HepG2 (cell line): ENCODE measurements at regions not wholly inside any gene's neighbourhood (a gene's known extent, or its start where the extent isn't known, plus 50 kb on each side); places are given as distances from the start of the nearest gene placed in this dataset.

Source experiments
- ATAC-seq: fragments of 200-7000 bp; cut with Tn5 transposase; 3 replicates; pipeline ENCODE4 v1.9.1; 2020; ENCODE audit warnings: mild to moderate bottlenecking, moderate library complexity
- BruUV-seq: library from RNA; stranded (reverse); fragments of 400-500 nt; replicated peaks from 2 replicates; lab custom pipeline; 2021; lab: Mats Ljungman, UMichigan
- CTCF ChIA-PET: fragments of 300-600 bp; formaldehyde crosslinking; extraction: SDS; loops from one replicate; lab custom pipeline; 2021; ENCODE audit warnings: low total read pairs, inconsistent platforms, low intra/inter-chr PET ratio; lab: Yijun Ruan, JAX
- POLR2A ChIA-PET: fragments of 350-600 bp; sonication (Branson Sonifier 250); formaldehyde crosslinking; loops from one replicate; lab custom pipeline; 2020; ENCODE audit warnings: antibody characterized with exemption, inconsistent platforms; lab: Yijun Ruan, JAX
- DNase-seq: peaks from one replicate; pipeline ENCODE4 v3.0.0-alpha.2; 2015; ENCODE audit warnings: low spot score
- FAIRE-seq: peaks from 3 replicates; lab custom pipeline; 2011; peaks lifted over from hg19 to GRCh38; lab: Jason Lieb, UNC
- H2AFZ ChIP-seq: one replicate; pipeline ENCODE4 v1.6.1; 2011; ENCODE audit warnings: low read length, inconsistent platforms
- H3K27ac ChIP-seq: fragments of 300-600 bp; 3 replicates; pipeline ENCODE4 v1.8.0; 2011; ENCODE audit warnings: mixed run types, mild to moderate bottlenecking, mixed read lengths, low read length, inconsistent platforms; ENCODE audit not compliant: insufficient read depth; ENCODE audit errors: extremely low read length
- H3K27me3 ChIP-seq, 2 experiments: fragments of 200-600 bp in 1 of 2; 2 replicates in 1 of 2; 3 replicates in 1 of 2; pipeline versions ENCODE4 v1.6.0 to v1.8.0; 2011; ENCODE audit warnings: low read length in 2 of 2, mild to moderate bottlenecking in 2 of 2, moderate library complexity in 2 of 2, inconsistent platforms in 1 of 2; ENCODE audit not compliant: insufficient read depth in 2 of 2, control insufficient read depth in 1 of 2
- H3K36me3 ChIP-seq, 2 experiments: fragments of 200-600 bp in 1 of 2; replicated peaks in 1 of 2; 2 replicates in 1 of 2; 3 replicates in 1 of 2; pipeline versions ENCODE4 v1.5.1 to v1.8.0; 2011; ENCODE audit warnings: low read length in 2 of 2, inconsistent platforms in 1 of 2; ENCODE audit not compliant: insufficient read depth in 2 of 2, control insufficient read depth in 1 of 2
- H3K4me1 ChIP-seq: 2 replicates; pipeline ENCODE4 v1.5.1; 2012; ENCODE audit warnings: low read length, inconsistent platforms; ENCODE audit not compliant: insufficient read depth
- H3K4me2 ChIP-seq: 2 replicates; pipeline ENCODE4 v1.6.0; 2011; ENCODE audit warnings: low read depth, low read length, inconsistent platforms
- H3K4me3 ChIP-seq, 3 experiments: fragments of 200-600 bp in 1 of 3; sonication (generic), shearing (Covaris generic) in 1 of 3; replicated peaks in 1 of 3; 2 replicates each; pipeline ENCODE4 v1.5.1; 2011 to 2016; ENCODE audit warnings: low read length in 3 of 3, inconsistent platforms in 2 of 3, low read depth in 2 of 3, mild to moderate bottlenecking in 2 of 3, control low read depth in 1 of 3, mixed read lengths in 1 of 3; ENCODE audit not compliant: insufficient read depth in 1 of 3
- H3K79me2 ChIP-seq: one replicate; pipeline ENCODE4 v1.6.1; 2011; ENCODE audit warnings: low read length, inconsistent platforms; ENCODE audit not compliant: insufficient read depth
- H3K9ac ChIP-seq: 2 replicates; pipeline ENCODE4 v1.6.0; 2011; ENCODE audit warnings: mild to moderate bottlenecking, low read depth, low read length, inconsistent platforms; ENCODE audit not compliant: insufficient read depth
- H3K9me3 ChIP-seq: 2 replicates; pipeline ENCODE4 v1.5.1; 2012; ENCODE audit warnings: mild to moderate bottlenecking, low read length
- H4K20me1 ChIP-seq: 2 replicates; pipeline ENCODE4 v1.6.0; 2011; ENCODE audit warnings: inconsistent platforms, mild to moderate bottlenecking, low read length, moderate library complexity; ENCODE audit not compliant: insufficient read depth
- CSRNP2 ChIP-seq: sonication (generic); formaldehyde crosslinking; conservative IDR thresholded peaks from 2 replicates; pipeline ENCODE4 v1.8.0; 2022; ENCODE audit warnings: low read depth, missing genetic modification reagents
- HNF4A ChIP-seq: sonication (generic); formaldehyde crosslinking; IDR thresholded peaks from 2 replicates; pipeline ENCODE4 v1.4.0; 2020; ENCODE audit warnings: missing genetic modification reagents
- HNRNPLL ChIP-seq: fragments of 200-400 bp; formaldehyde crosslinking; IDR thresholded peaks from 2 replicates; pipeline ENCODE4 v1.6.1; 2017; ENCODE audit warnings: mild to moderate bottlenecking, low read depth, low read length; ENCODE audit not compliant: poor library complexity, severe bottlenecking
- MLX ChIP-seq: IDR thresholded peaks from 2 replicates; pipeline ENCODE4 v1.6.1; 2016
- NFE2 ChIP-seq: sonication (generic); formaldehyde crosslinking; IDR thresholded peaks from 2 replicates; pipeline ENCODE4 v1.4.0; 2020; ENCODE audit warnings: missing genetic modification reagents
- ZNF207 ChIP-seq: fragments of 450-650 bp; IDR thresholded peaks from 2 replicates; pipeline ENCODE4 v1.6.1; 2016; ENCODE audit warnings: antibody characterized with exemption, borderline replicate concordance
- ZNF33A ChIP-seq: sonication (generic); formaldehyde crosslinking; IDR thresholded peaks from 2 replicates; pipeline ENCODE4 v1.5.1; 2020; ENCODE audit warnings: missing genetic modification reagents, mild to moderate bottlenecking, moderate library complexity, borderline replicate concordance
- WGBS: methylation state at CpG from one replicate; pipeline ENCODE4 v1.1.6; 2017; ENCODE audit warnings: low lambda C conversion rate; 5-methylcytosine and 5-hydroxymethylcytosine counted together
- in situ Hi-C: cut with HindIII; loops from 2 replicates; pipeline ENCODE4 v1.10.0; 2017; ENCODE audit warnings: low pct_unique_long_range_greater_than_20kb; ENCODE audit not compliant: extremely low pct_ligation_motif_present
- intact Hi-C: fragments of 100-400 bp; cut with micrococcal nuclease; formaldehyde crosslinking; loops from one replicate; pipeline ENCODE4 v1.10.0; 2022; ENCODE audit not compliant: unreplicated experiment
- TF ChIP-seq, protein P1 (sequence below): sonication (generic); formaldehyde crosslinking; IDR thresholded peaks from 2 replicates; pipeline ENCODE4 v1.4.0; 2020; ENCODE audit warnings: missing genetic modification reagents, mild to moderate bottlenecking, borderline replicate concordance
- TF ChIP-seq, protein P2 (sequence below): sonication (generic); formaldehyde crosslinking; IDR thresholded peaks from 2 replicates; pipeline ENCODE4 v1.5.0; 2020; ENCODE audit warnings: mild to moderate bottlenecking, missing genetic modification reagents
- TF ChIP-seq, protein P3 (sequence below), 2 experiments: sonication (generic) in 1 of 2; formaldehyde crosslinking in 1 of 2; IDR thresholded peaks; 2 replicates each; pipeline versions ENCODE4 v1.6.1 to v1.9.0; 2014 to 2022; ENCODE audit warnings: antibody characterized with exemption in 1 of 2, borderline replicate concordance in 1 of 2, inconsistent platforms in 1 of 2, low read depth in 1 of 2, missing genetic modification reagents in 1 of 2

GRCh38 chr10:36002445-36002844 lies 360.3 kb upstream of the FZD8 start:
- BruUV-seq: no TSS peak
- ChIA-PET POLR2A (no interaction called here), CTCF (no interaction called here)
- DNase-seq: no peak
- whole genome bisulfite sequencing: 2% methylated on average over 5 of the region's 5 CpGs
- no peaks in the 10 kb centered on the region for H4K20me1 ChIP-seq
- ATAC-seq: no peak
- FAIRE-seq: no peak
- no peaks in the 10 kb centered on the region for H3K36me3 ChIP-seq
- intact Hi-C loops (no loop called here), in situ Hi-C loops (no loop called here)
- no peak overlapping the region for H3K4me2 ChIP-seq
- no peak overlapping the region for H3K9ac ChIP-seq
- no peaks in the 10 kb centered on the region for H3K4me1 ChIP-seq
- H3K27ac ChIP-seq: no peak overlapping the region
- H3K4me3 ChIP-seq: no peak overlapping the region
- H2AFZ ChIP-seq: no peak overlapping the region
- no peaks in the 10 kb centered on the region for H3K79me2 ChIP-seq
- H3K9me3 ChIP-seq: no peaks in the 10 kb centered on the region
- H3K27me3 ChIP-seq: no peaks in the 10 kb centered on the region
- TF ChIP-seq HNF4A (CRISPR knock-in tag): no peak
- TF ChIP-seq, protein P1, sequence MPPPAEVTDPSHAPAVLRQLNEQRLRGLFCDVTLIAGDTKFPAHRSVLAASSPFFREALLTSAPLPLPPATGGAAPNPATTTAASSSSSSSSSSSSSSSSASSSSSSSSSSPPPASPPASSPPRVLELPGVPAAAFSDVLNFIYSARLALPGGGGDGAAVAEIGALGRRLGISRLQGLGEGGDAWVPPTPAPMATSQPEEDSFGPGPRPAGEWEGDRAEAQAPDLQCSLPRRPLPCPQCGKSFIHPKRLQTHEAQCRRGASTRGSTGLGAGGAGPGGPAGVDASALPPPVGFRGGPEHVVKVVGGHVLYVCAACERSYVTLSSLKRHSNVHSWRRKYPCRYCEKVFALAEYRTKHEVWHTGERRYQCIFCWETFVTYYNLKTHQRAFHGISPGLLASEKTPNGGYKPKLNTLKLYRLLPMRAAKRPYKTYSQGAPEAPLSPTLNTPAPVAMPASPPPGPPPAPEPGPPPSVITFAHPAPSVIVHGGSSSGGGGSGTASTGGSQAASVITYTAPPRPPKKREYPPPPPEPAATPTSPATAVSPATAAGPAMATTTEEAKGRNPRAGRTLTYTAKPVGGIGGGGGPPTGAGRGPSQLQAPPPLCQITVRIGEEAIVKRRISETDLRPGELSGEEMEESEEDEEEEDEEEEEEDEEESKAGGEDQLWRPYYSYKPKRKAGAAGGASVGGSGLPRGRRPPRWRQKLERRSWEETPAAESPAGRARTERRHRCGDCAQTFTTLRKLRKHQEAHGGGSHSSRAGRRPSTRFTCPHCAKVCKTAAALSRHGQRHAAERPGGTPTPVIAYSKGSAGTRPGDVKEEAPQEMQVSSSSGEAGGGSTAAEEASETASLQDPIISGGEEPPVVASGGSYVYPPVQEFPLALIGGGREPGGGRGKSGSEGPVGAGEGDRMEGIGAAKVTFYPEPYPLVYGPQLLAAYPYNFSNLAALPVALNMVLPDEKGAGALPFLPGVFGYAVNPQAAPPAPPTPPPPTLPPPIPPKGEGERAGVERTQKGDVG (CRISPR knock-in tag): no peak
- TF ChIP-seq MLX: no peak
- TF ChIP-seq CSRNP2: no peak
- no peak for TF ChIP-seq ZNF33A
- TF ChIP-seq, protein P2, sequence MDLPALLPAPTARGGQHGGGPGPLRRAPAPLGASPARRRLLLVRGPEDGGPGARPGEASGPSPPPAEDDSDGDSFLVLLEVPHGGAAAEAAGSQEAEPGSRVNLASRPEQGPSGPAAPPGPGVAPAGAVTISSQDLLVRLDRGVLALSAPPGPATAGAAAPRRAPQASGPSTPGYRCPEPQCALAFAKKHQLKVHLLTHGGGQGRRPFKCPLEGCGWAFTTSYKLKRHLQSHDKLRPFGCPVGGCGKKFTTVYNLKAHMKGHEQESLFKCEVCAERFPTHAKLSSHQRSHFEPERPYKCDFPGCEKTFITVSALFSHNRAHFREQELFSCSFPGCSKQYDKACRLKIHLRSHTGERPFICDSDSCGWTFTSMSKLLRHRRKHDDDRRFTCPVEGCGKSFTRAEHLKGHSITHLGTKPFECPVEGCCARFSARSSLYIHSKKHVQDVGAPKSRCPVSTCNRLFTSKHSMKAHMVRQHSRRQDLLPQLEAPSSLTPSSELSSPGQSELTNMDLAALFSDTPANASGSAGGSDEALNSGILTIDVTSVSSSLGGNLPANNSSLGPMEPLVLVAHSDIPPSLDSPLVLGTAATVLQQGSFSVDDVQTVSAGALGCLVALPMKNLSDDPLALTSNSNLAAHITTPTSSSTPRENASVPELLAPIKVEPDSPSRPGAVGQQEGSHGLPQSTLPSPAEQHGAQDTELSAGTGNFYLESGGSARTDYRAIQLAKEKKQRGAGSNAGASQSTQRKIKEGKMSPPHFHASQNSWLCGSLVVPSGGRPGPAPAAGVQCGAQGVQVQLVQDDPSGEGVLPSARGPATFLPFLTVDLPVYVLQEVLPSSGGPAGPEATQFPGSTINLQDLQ (CRISPR knock-in tag): no peak
- TF ChIP-seq, protein P3, sequence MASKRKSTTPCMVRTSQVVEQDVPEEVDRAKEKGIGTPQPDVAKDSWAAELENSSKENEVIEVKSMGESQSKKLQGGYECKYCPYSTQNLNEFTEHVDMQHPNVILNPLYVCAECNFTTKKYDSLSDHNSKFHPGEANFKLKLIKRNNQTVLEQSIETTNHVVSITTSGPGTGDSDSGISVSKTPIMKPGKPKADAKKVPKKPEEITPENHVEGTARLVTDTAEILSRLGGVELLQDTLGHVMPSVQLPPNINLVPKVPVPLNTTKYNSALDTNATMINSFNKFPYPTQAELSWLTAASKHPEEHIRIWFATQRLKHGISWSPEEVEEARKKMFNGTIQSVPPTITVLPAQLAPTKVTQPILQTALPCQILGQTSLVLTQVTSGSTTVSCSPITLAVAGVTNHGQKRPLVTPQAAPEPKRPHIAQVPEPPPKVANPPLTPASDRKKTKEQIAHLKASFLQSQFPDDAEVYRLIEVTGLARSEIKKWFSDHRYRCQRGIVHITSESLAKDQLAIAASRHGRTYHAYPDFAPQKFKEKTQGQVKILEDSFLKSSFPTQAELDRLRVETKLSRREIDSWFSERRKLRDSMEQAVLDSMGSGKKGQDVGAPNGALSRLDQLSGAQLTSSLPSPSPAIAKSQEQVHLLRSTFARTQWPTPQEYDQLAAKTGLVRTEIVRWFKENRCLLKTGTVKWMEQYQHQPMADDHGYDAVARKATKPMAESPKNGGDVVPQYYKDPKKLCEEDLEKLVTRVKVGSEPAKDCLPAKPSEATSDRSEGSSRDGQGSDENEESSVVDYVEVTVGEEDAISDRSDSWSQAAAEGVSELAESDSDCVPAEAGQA (IDR thresholded peaks at IDR 0.05; ENCODE audit: low read depth): no peak
- TF ChIP-seq, protein P3 (CRISPR knock-in tag; IDR thresholded peaks at IDR 0.05; ENCODE audit: borderline replicate concordance): no peak
- no peak for TF ChIP-seq ZNF207
- no peak for TF ChIP-seq NFE2 (CRISPR knock-in tag)
- no peak for TF ChIP-seq HNRNPLL
